Uterus (tissue), 3 donors: ENCODE measurements at regions not wholly inside any gene's neighbourhood (a gene's known extent, or its start where the extent isn't known, plus 50 kb on each side); places are given as distances from the start of the nearest gene placed in this dataset.

ENCODE experiments used
- DNase-seq, 2 donors: peaks; one replicate each; pipeline ENCODE4 v3.0.0-alpha.2; 2019 to 2020
- H3K27ac ChIP-seq, 2 donors: fragments of 200-600 bp; sonication (generic); 1 replicate in 1 of 2; 2 replicates in 1 of 2; pipeline ENCODE4 v1.5.1; 2016 to 2018
- H3K27me3 ChIP-seq, 2 donors: fragments of 200-600 bp; sonication (generic); one replicate each; pipeline ENCODE4 v1.5.1; 2018 to 2019; ENCODE audit warnings: control low read depth in 1 of 2
- H3K36me3 ChIP-seq, 2 donors: fragments of 200-600 bp; sonication (generic); one replicate each; pipeline ENCODE4 v1.5.1; 2019; ENCODE audit warnings: control low read depth in 1 of 2
- H3K4me1 ChIP-seq, 2 donors: fragments of 200-600 bp; sonication (generic); one replicate each; pipeline ENCODE4 v1.5.1; 2018 to 2019; ENCODE audit warnings: control low read depth in 1 of 2
- H3K4me3 ChIP-seq, 2 donors: fragments of 200-600 bp; sonication (generic); 1 replicate in 1 of 2; 2 replicates in 1 of 2; pipeline ENCODE4 v1.5.1; 2018 to 2019; ENCODE audit warnings: mild to moderate bottlenecking in 1 of 2
- H3K9me3 ChIP-seq, 2 donors: fragments of 200-600 bp; sonication (generic); one replicate each; pipeline ENCODE4 v1.5.1; 2019; ENCODE audit warnings: control low read depth in 1 of 2
- POLR2A ChIP-seq, 2 donors: fragments of 450-650 bp; IDR thresholded peaks; one replicate each; pipeline ENCODE4 v1.6.1; 2016; ENCODE audit warnings: antibody characterized with exemption in 2 of 2, mild to moderate bottlenecking in 1 of 2, moderate library complexity in 1 of 2
- intact Hi-C: fragments of 100-400 bp; cut with DNase I; formaldehyde crosslinking; loops from one replicate; pipeline ENCODE4 v1.15.1; 2023; ENCODE audit warnings: low total_unique reads
- TF ChIP-seq, protein P1 (sequence below), 4 experiments: fragments of 200-600 bp in 2 of 4; fragments of 450-650 bp in 2 of 4; sonication (generic) in 2 of 4; IDR thresholded peaks; one replicate each; pipeline ENCODE4 v1.5.1; 2016 to 2019; ENCODE audit warnings: antibody characterized with exemption in 4 of 4, mild to moderate bottlenecking in 2 of 4, moderate library complexity in 1 of 4
- donor health status: DM: yes; HTN: yes; CAD: no.

DNA sequence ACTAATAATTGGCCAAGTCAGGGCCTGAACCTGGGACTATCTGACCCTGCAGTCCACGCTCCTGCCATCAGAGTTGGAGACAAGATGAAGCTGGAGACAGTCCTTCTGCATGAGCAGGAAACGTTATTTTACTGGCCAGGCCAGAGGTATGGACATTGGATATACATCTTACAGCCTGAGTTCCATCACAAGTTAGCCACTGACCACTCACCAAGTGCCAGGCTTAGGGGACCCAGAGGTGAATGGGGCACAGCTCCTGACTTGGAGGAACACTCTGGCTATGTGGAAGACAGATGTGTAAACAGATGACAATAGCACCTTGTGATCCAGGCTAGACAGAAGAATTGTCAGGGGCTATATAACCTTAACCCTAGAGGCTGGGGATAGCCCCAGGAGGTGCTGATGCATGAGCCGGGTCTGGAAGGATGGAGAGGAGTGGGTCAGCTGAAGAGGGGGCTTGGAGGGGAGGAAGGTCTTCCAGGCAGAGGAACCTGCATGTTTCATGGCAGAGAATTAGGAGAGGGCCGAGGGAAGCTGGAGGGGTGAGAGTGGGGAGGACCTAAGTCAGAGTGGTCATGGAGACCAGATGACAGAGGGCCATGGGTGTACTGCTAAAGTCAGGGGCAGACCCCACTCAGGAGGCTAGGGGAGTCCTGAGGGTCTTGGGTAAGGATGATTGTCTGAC is 52.5 kb upstream of the DMRTB1 start:
- Histone ChIP-seq H3K27me3 (no peaks in the 10 kb centered on the region), H3K4me3 (no peak overlapping the region), H3K9me3 (no peaks in the 10 kb centered on the region), H3K27ac (no peak overlapping the region), H3K36me3 (no peaks in the 10 kb centered on the region), H3K4me1 (no peaks in the 10 kb centered on the region)
- TF ChIP-seq POLR2A (IDR thresholded peaks at IDR 0.05) = no peak
- TF ChIP-seq, protein P1, sequence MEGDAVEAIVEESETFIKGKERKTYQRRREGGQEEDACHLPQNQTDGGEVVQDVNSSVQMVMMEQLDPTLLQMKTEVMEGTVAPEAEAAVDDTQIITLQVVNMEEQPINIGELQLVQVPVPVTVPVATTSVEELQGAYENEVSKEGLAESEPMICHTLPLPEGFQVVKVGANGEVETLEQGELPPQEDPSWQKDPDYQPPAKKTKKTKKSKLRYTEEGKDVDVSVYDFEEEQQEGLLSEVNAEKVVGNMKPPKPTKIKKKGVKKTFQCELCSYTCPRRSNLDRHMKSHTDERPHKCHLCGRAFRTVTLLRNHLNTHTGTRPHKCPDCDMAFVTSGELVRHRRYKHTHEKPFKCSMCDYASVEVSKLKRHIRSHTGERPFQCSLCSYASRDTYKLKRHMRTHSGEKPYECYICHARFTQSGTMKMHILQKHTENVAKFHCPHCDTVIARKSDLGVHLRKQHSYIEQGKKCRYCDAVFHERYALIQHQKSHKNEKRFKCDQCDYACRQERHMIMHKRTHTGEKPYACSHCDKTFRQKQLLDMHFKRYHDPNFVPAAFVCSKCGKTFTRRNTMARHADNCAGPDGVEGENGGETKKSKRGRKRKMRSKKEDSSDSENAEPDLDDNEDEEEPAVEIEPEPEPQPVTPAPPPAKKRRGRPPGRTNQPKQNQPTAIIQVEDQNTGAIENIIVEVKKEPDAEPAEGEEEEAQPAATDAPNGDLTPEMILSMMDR (IDR thresholded peaks at IDR 0.05) = no peak
- no peak for DNase-seq
- intact Hi-C loops = no loop called here

DNA sequence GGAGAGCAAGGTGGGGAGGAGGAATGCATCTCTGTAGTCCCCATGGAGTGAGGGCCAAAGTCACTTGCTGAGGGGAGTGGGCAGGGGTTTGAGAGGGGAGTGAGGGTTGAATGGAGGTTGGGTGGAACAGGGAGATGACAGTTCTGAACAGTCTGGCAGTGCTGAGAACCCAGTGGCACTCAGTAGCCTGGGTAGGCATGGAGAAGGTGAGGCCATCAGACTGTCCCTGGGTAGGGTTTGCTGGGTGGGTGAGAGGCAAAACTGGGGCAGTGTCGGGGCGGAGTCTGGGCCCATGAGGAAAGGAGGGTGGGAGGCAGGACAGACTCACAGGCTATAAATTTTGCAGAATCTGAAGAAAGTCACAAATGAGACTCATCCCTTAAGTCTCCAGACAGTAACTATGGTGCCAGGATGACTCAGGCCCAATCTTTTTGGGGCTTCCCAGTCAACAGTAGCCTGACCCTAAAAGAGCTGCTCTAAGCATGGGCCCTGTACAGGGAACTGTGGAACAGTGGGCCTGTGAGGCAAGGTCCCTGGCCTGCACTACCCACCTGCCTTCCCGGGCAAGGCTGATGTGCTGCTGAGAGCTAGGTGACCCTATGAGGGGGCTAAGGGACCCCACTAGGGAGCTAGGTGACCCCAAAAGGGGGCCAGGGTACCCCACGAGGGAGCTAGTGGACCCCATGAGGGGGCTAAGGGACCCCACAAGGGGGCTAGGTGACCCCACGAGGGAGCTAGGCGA is 51.0 kb upstream of the DMRTB1 start:
- no peak for DNase-seq
- intact Hi-C loops = no loop called here
- Histone ChIP-seq H3K9me3 (no peaks in the 10 kb centered on the region), H3K4me1 (no peaks in the 10 kb centered on the region), H3K27me3 (no peaks in the 10 kb centered on the region), H3K4me3 (no peak overlapping the region), H3K27ac (no peak overlapping the region), H3K36me3 (no peaks in the 10 kb centered on the region)
- no peak for TF ChIP-seq POLR2A (IDR thresholded peaks at IDR 0.05)
- TF ChIP-seq, protein P1 (IDR thresholded peaks at IDR 0.05) = no peak

DNA sequence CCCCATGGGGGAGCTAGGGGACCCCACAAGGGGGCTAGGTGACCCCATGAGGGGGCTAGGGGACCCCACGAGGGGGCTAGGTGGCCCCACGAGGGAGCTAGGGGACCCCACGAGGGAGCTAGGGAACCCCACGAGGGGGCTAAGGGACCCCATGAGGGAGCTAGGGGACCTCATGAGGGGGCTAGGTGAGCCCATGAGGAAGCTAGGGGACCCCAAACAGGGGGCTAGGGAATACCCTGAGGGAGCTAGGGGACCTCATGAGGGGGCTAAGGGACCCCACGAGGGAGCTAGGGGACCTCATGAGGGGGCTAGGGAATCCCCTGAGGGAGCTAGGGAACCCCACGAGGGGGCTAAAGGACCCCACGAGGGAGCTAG is 50.5 kb upstream of the DMRTB1 start:
- no peak for DNase-seq
- TF ChIP-seq, protein P1 (IDR thresholded peaks at IDR 0.05) = no peak
- TF ChIP-seq POLR2A (IDR thresholded peaks at IDR 0.05) = no peak
- H3K27me3 ChIP-seq = no peaks in the 10 kb centered on the region
- H3K9me3 ChIP-seq = no peaks in the 10 kb centered on the region
- intact Hi-C loops = no loop called here
- H3K27ac ChIP-seq = no peak overlapping the region
- H3K36me3 ChIP-seq = no peaks in the 10 kb centered on the region
- H3K4me1 ChIP-seq = no peaks in the 10 kb centered on the region
- no peak overlapping the region for H3K4me3 ChIP-seq

DNA sequence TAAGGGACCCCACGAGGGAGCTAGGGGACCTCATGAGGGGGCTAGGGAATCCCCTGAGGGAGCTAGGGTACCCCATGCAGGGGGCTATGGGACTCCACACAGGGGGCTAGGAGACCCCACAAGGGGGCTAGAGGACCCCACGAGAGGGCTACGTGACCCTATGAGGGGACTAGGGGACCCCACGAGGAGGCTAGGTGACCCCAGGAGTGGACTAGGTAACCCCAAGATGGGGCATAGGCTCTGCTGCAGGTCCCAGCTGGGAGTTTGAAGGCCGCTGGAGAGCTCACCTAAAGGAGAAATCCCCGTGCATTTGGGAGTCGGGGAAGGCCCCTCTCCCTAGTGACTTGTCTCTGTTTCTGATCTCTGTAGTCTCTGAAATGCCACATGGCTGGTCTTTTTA is 50.0 kb upstream of the DMRTB1 start:
- Histone ChIP-seq H3K4me1 (no peaks in the 10 kb centered on the region), H3K9me3 (no peaks in the 10 kb centered on the region), H3K27me3 (no peaks in the 10 kb centered on the region), H3K27ac (no peak overlapping the region), H3K4me3 (no peak overlapping the region), H3K36me3 (no peaks in the 10 kb centered on the region)
- no peak for DNase-seq
- TF ChIP-seq POLR2A (IDR thresholded peaks at IDR 0.05) = no peak
- TF ChIP-seq, protein P1 (IDR thresholded peaks at IDR 0.05) = no peak
- intact Hi-C loops = no loop called here
